ENCODE measurements at regions not wholly inside any gene's neighbourhood (a gene's known extent, or its start where the extent isn't known, plus 50 kb on each side); places are given as distances from the start of the nearest gene placed in this dataset.
"Not testable (repeated sequence)": the region's sequence is repeated elsewhere in the genome, so short reads cannot be mapped to it uniquely, and the experiment has no call there.

DNA sequence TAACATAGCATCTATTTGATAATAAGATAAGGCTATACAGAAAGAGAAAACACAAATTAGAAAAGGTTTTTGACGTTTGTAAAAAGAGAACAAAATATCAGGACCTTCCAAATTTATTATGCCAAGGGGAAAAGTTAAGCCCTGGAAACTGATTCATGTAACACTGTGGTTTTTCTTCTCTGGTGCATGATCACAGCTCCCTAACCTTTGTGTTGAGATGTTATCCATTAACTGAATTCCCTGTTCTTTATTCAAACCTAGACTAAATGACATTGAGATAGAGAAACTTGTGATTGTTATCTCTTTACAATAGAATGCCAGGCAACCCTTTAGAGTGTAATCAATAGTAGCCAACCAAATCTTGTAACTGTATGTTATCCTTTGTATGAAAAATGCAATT is 141.5 kb upstream of the NRG3 start:
- intact Hi-C loops (cut with DNase I) = no loop called here
- H3K27me3 ChIP-seq = no peaks in the 10 kb centered on the region
- H3K27ac ChIP-seq (replicated peaks in 1 of 4) = no peak overlapping the region
- H3K9me3 ChIP-seq = peaks cover 0 to 12% (median 5%) of the 10 kb centered on the region in 4 donors
- TF ChIP-seq POLR2A (IDR thresholded peaks at IDR 0.05; ENCODE audit: low read depth) = no peak
- TF ChIP-seq POLR2AphosphoS5 (IDR thresholded peaks at IDR 0.05) = no peak
- TF ChIP-seq, protein P1, sequence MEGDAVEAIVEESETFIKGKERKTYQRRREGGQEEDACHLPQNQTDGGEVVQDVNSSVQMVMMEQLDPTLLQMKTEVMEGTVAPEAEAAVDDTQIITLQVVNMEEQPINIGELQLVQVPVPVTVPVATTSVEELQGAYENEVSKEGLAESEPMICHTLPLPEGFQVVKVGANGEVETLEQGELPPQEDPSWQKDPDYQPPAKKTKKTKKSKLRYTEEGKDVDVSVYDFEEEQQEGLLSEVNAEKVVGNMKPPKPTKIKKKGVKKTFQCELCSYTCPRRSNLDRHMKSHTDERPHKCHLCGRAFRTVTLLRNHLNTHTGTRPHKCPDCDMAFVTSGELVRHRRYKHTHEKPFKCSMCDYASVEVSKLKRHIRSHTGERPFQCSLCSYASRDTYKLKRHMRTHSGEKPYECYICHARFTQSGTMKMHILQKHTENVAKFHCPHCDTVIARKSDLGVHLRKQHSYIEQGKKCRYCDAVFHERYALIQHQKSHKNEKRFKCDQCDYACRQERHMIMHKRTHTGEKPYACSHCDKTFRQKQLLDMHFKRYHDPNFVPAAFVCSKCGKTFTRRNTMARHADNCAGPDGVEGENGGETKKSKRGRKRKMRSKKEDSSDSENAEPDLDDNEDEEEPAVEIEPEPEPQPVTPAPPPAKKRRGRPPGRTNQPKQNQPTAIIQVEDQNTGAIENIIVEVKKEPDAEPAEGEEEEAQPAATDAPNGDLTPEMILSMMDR (IDR thresholded peaks at IDR 0.05) = no peak
- TF ChIP-seq EP300 (IDR thresholded peaks at IDR 0.05) = no peak
- 48% methylated on average over 1 of the region's 1 CpG for WGBS
- no peak overlapping the region for H3K4me3 ChIP-seq
- H3K36me3 ChIP-seq = no peaks in the 10 kb centered on the region
- no peak for DNase-seq (ENCODE audit: extremely low spot score)
- H3K4me1 ChIP-seq = no peaks in the 10 kb centered on the region

DNA sequence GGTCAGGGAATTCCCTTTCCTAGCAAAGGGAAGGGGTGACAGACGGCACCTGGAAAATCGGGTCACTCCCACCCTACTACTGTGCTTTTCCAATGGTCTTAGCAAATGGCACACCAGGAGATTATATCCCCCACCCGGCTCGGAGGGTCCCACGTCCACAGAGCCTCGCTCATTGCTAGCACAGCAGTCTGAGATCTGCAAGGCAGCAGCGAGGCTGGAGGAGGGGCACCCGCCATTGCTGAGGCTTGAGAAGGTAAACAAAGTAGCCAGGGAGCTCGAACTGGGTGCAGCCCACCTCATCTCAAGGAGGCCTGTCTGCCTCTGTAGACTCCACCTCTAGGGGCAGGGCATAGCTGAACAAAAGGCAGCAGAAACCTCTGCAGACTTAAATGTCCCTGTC is 139.8 kb upstream of the NRG3 start:
- H3K36me3 ChIP-seq; DNase-seq (ENCODE audit: extremely low spot score); intact Hi-C loops (cut with DNase I); H3K4me3 ChIP-seq; H3K27ac ChIP-seq (replicated peaks in 1 of 4); H3K4me1 ChIP-seq; H3K27me3 ChIP-seq: not testable (repeated sequence)
- H3K9me3 ChIP-seq = peaks cover 0 to 12% (median 5%) of the 10 kb centered on the region in 4 donors
- 58% methylated on average over 5 of the region's 9 CpGs for WGBS

DNA sequence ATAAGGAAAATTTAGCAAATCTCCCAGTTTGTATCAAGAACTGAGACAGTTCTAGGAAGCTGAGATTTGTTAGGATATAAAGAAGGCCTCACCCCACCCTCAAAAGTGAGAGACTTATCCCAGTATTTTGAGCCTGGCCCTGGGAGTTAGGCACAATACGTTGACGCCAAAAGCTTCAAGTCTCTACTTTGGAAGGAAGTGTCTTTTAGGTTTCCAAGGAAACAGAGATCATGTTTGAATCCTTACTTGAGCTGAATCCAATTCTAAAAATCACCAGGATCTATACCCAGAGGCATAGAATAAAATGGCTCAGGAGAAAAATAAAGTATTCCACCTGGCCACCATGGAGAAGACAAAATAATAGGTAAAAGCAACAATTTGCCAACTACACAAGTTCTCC is 115.9 kb upstream of the NRG3 start:
- H3K27ac ChIP-seq (replicated peaks in 1 of 4) = no peak overlapping the region
- no peak for TF ChIP-seq POLR2AphosphoS5 (IDR thresholded peaks at IDR 0.05)
- no peak for TF ChIP-seq POLR2A (IDR thresholded peaks at IDR 0.05; ENCODE audit: low read depth)
- TF ChIP-seq, protein P1 (IDR thresholded peaks at IDR 0.05) = no peak
- TF ChIP-seq EP300 (IDR thresholded peaks at IDR 0.05) = no peak
- no peaks in the 10 kb centered on the region for H3K27me3 ChIP-seq
- no peak overlapping the region for H3K4me3 ChIP-seq
- H3K4me1 ChIP-seq = no peaks in the 10 kb centered on the region
- 88% methylated on average over 2 of the region's 2 CpGs for WGBS
- no peaks in the 10 kb centered on the region for H3K36me3 ChIP-seq
- intact Hi-C loops (cut with DNase I) = no loop called here
- no peak for DNase-seq (ENCODE audit: extremely low spot score)
- no peaks in the 10 kb centered on the region for H3K9me3 ChIP-seq

DNA sequence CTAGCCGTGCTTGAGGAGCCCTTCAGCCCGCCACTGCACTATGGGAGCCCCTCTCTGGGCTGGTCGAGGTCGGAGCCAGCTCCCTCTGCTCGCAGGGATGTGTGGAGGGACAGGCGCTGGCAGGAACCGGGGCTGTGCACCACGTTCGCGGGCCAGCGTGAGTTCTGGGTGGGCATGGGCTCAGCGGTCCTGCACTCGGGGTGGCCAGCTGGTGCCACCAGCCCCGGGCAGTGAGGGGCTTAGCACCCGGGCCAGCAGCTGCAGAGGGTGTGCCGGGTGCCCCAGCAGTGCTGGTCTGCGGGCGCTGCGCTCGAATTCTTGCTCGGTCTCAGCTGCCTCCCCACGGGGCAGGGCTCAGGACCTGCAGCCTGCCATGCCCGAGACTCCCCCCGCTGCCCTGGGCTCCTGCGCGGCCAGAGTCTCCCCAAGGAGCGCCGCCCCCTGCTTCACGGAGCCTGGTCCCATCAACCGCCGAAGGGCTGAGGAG is 90.8 kb upstream of the NRG3 start:
- Histone ChIP-seq H3K36me3 (no peaks in the 10 kb centered on the region), H3K27ac (replicated peaks in 1 of 4) (no peak overlapping the region), H3K4me3 (no peak overlapping the region), H3K9me3 (peaks cover 0 to 11% (median 3%) of the 10 kb centered on the region in 4 donors), H3K27me3 (no peaks in the 10 kb centered on the region), H3K4me1 (no peaks in the 10 kb centered on the region)
- TF ChIP-seq EP300 (IDR thresholded peaks at IDR 0.05) = no peak
- no peak for TF ChIP-seq POLR2A (IDR thresholded peaks at IDR 0.05; ENCODE audit: low read depth)
- TF ChIP-seq, protein P1 (IDR thresholded peaks at IDR 0.05) = no peak
- TF ChIP-seq POLR2AphosphoS5 (IDR thresholded peaks at IDR 0.05) = no peak
- DNase-seq (ENCODE audit: extremely low spot score) = no peak
- WGBS = 95% methylated on average over 13 of the region's 31 CpGs
- intact Hi-C loops (cut with DNase I) = no loop called here

DNA sequence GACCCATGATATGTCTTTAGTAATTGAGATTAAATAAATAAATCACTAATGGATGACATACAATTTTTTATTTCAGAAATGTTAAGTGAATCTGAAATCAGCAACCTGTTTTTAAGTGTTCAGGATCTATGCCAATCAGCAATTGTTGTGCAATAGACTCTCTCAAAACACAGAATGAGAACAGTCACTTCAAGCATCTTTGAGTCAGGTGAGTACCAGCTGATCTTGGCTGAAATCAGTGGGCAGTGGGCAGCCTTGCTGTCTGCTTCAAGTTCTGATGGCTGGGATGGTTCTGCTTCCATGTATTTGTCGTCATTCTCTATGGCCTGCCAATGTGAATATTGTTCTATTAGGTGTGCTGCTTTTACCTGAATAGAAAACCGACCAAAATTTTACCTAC is 82.3 kb upstream of the NRG3 start:
- TF ChIP-seq EP300 (IDR thresholded peaks at IDR 0.05) = no peak
- TF ChIP-seq, protein P1 (IDR thresholded peaks at IDR 0.05) = no peak
- no peak for TF ChIP-seq POLR2A (IDR thresholded peaks at IDR 0.05; ENCODE audit: low read depth)
- no peak for TF ChIP-seq POLR2AphosphoS5 (IDR thresholded peaks at IDR 0.05)
- Histone ChIP-seq H3K4me1 (no peaks in the 10 kb centered on the region), H3K4me3 (no peak overlapping the region), H3K9me3 (no peaks in the 10 kb centered on the region), H3K27me3 (no peaks in the 10 kb centered on the region), H3K27ac (replicated peaks in 1 of 4) (no peak overlapping the region), H3K36me3 (no peaks in the 10 kb centered on the region)
- WGBS = 70% methylated on average over 2 of the region's 2 CpGs
- no peak for DNase-seq (ENCODE audit: extremely low spot score)
- intact Hi-C loops (cut with DNase I) = no loop called here

Measured in esophagus muscularis mucosa (tissue), 4 donors.